K562 (cell line): ENCODE measurements at regions not wholly inside any gene's neighbourhood (a gene's known extent, or its start where the extent isn't known, plus 50 kb on each side); places are given as distances from the start of the nearest gene placed in this dataset.

Experiments
- ATAC-seq: fragments of 200-7000 bp; cut with Tn5 transposase; 3 replicates; pipeline ENCODE4 v1.9.1; 2020; ENCODE audit warnings: moderate library complexity
- BruUV-seq: library from RNA; stranded (reverse); fragments of 400-500 nt; replicated peaks from 2 replicates; lab custom pipeline; 2021; lab: Mats Ljungman, UMichigan
- CTCF ChIA-PET: fragments of 300-600 bp; formaldehyde crosslinking; extraction: SDS; loops from one replicate; lab custom pipeline; 2021; ENCODE audit warnings: low intra/inter-chr PET ratio; lab: Yijun Ruan, JAX
- POLR2A ChIA-PET: fragments of 300-600, 350-650 bp; sonication (Branson Sonifier 250); formaldehyde crosslinking; extraction: SDS; loops from one replicate; lab custom pipeline; 2021; ENCODE audit warnings: antibody characterized with exemption, inconsistent platforms; lab: Yijun Ruan, JAX
- DNase-seq, 4 experiments: peaks; one replicate each; pipeline versions ENCODE4 v3.0.0 to v3.0.0-alpha.2; 2011 to 2018; ENCODE audit warnings: low spot score in 3 of 4, mixed read lengths in 3 of 4; ENCODE audit errors: extremely low read depth in 1 of 4
- FAIRE-seq: peaks from 2 replicates; lab custom pipeline; 2011; peaks lifted over from hg19 to GRCh38; lab: Jason Lieb, UNC
- H2AFZ ChIP-seq: 2 replicates; pipeline ENCODE4 v1.6.0; 2011; ENCODE audit warnings: low read depth, low read length, control low read depth, inconsistent platforms
- H3K27ac ChIP-seq: fragments of 200-600 bp; 3 replicates; pipeline ENCODE4 v1.8.0; 2011; ENCODE audit warnings: low read depth, mild to moderate bottlenecking, control low read depth, inconsistent platforms, low read length, moderate library complexity, mixed read lengths; ENCODE audit errors: extremely low read depth
- H3K27me3 ChIP-seq, 2 experiments: fragments of 300-600 bp in 1 of 2; 2 replicates in 1 of 2; 3 replicates in 1 of 2; pipeline versions ENCODE4 v1.6.0 to v1.8.0; 2011; ENCODE audit warnings: inconsistent platforms in 2 of 2, low read length in 2 of 2, mild to moderate bottlenecking in 1 of 2, mixed read lengths in 1 of 2, moderate library complexity in 1 of 2; ENCODE audit not compliant: control insufficient read depth in 2 of 2, insufficient read depth in 2 of 2
- H3K36me3 ChIP-seq: fragments of 300-600 bp; 3 replicates; pipeline ENCODE4 v1.8.0; 2011; ENCODE audit warnings: mild to moderate bottlenecking, low read length, inconsistent platforms; ENCODE audit not compliant: control insufficient read depth, insufficient read depth
- H3K4me1 ChIP-seq, 2 experiments: fragments of 200-600 bp in 1 of 2; replicated peaks in 1 of 2; 2 replicates in 1 of 2; 3 replicates in 1 of 2; pipeline versions ENCODE4 v1.5.1 to v1.8.0; 2011; ENCODE audit warnings: inconsistent platforms in 2 of 2, low read length in 2 of 2, mild to moderate bottlenecking in 1 of 2, mixed read lengths in 1 of 2, moderate library complexity in 1 of 2; ENCODE audit not compliant: control insufficient read depth in 2 of 2, insufficient read depth in 2 of 2
- H3K4me2 ChIP-seq: 2 replicates; pipeline ENCODE4 v1.6.1; 2011; ENCODE audit warnings: low read length, control low read depth, inconsistent platforms, mixed read lengths; ENCODE audit not compliant: insufficient read depth
- H3K4me3 ChIP-seq: fragments of 200-600 bp; sonication (generic), shearing (Covaris generic); 2 replicates; pipeline ENCODE4 v1.5.1; 2016; ENCODE audit warnings: control low read depth, inconsistent platforms
- H3K79me2 ChIP-seq: fragments of 200-600 bp; 3 replicates; pipeline ENCODE4 v1.8.0; 2011; ENCODE audit warnings: low read length, inconsistent platforms; ENCODE audit not compliant: control insufficient read depth, insufficient read depth
- H3K9ac ChIP-seq, 2 experiments: 2 replicates each; pipeline versions ENCODE4 v1.6.0 to v1.6.1; 2011; ENCODE audit warnings: low read depth in 2 of 2, low read length in 2 of 2, control low read depth in 1 of 2, inconsistent platforms in 1 of 2, mild to moderate bottlenecking in 1 of 2, mixed read lengths in 1 of 2; ENCODE audit not compliant: insufficient read depth in 1 of 2
- H3K9me1 ChIP-seq: one replicate; pipeline ENCODE4 v1.6.0; 2011; ENCODE audit warnings: inconsistent platforms, mild to moderate bottlenecking, low read length, moderate library complexity; ENCODE audit not compliant: control insufficient read depth, insufficient read depth
- H3K9me3 ChIP-seq: replicated peaks from 2 replicates; pipeline ENCODE4 v1.5.1; 2011; ENCODE audit warnings: low read depth, low read length, inconsistent platforms; ENCODE audit not compliant: control insufficient read depth, insufficient read depth
- H4K20me1 ChIP-seq: replicated peaks from 2 replicates; pipeline ENCODE4 v1.6.1; 2011; ENCODE audit warnings: low read length, inconsistent platforms, mixed read lengths; ENCODE audit not compliant: control insufficient read depth, insufficient read depth
- C11orf30 ChIP-seq: fragments of 450-650 bp; IDR thresholded peaks from 2 replicates; pipeline ENCODE4 v1.6.1; 2016; ENCODE audit warnings: low read depth, mild to moderate bottlenecking
- HNRNPH1 ChIP-seq: fragments of 200-400 bp; formaldehyde crosslinking; optimal IDR thresholded peaks from 2 replicates; pipeline ENCODE3; 2017; ENCODE audit warnings: low read depth, mild to moderate bottlenecking, low read length, moderate library complexity
- KLF16 ChIP-seq: IDR thresholded peaks from 2 replicates; pipeline ENCODE4 v1.6.1; 2016; ENCODE audit warnings: antibody characterized with exemption
- MAFG ChIP-seq: fragments of 450-650 bp; conservative IDR thresholded peaks from 2 replicates; pipeline ENCODE4 v1.6.1; 2016; ENCODE audit warnings: missing genetic modification characterization, missing compliant biosample characterization
- ZNF134 ChIP-seq: fragments of 250-450 bp; sonication (Bioruptor Pico); conservative IDR thresholded peaks from 2 replicates; pipeline ENCODE4 v1.4.0; 2020
- ZNF384 ChIP-seq: IDR thresholded peaks from 2 replicates; pipeline ENCODE4 v1.6.1; 2012; ENCODE audit warnings: low read depth, low read length, improper control_type of control experiment
- ZNF57 ChIP-seq: fragments of 450-650 bp; formaldehyde crosslinking; IDR thresholded peaks from 2 replicates; pipeline ENCODE4 v1.4.0; 2020; ENCODE audit warnings: mild to moderate bottlenecking, moderate library complexity
- WGBS: fragments of 100-300 bp; shearing (Covaris generic); methylation state at CpG from one replicate; pipeline ENCODE4 v1.1.6; 2016; ENCODE audit warnings: low coverage, mixed read lengths; ENCODE audit not compliant: insufficient coverage; ENCODE audit errors: missing lambda C conversion rate; 5-methylcytosine and 5-hydroxymethylcytosine counted together
- in situ Hi-C: fragments of 300-500 bp; cut with MboI; formaldehyde crosslinking; loops from 4 replicates; pipeline ENCODE4 v1.15.0; 2018; ENCODE audit warnings: inconsistent platforms, mixed read lengths
- intact Hi-C: fragments of 100-400 bp; cut with micrococcal nuclease; formaldehyde crosslinking; loops from 2 replicates; pipeline ENCODE4 v1.14.2; 2022
- TF ChIP-seq, protein P1 (sequence below): fragments of 150-350 bp; conservative IDR thresholded peaks from 2 replicates; pipeline ENCODE4 v1.6.1; 2014; ENCODE audit warnings: low read length

- CTCF ChIA-PET, result no interaction called here
- Histone ChIP-seq H3K9me1 (no peaks in the 10 kb centered on the region), H3K9ac (no peak overlapping the region), H3K79me2 (no peaks in the 10 kb centered on the region), H3K27ac (no peak overlapping the region), H3K4me3 (no peak overlapping the region), H3K4me1 (no peaks in the 10 kb centered on the region), H3K4me2 (no peak overlapping the region), H4K20me1 (no peaks in the 10 kb centered on the region), H2AFZ (no peak overlapping the region), H3K9me3 (no peaks in the 10 kb centered on the region), H3K36me3 (no peaks in the 10 kb centered on the region), H3K27me3 (no peaks in the 10 kb centered on the region; a peak in 1 of 5 replicates)
- no peak for ATAC-seq
- 0 out of 2 replicates have a peak, but pooled peaks have one; percentile 51 for TF ChIP-seq ZNF134 (CRISPR knock-in tag)
- TF ChIP-seq, protein P1, sequence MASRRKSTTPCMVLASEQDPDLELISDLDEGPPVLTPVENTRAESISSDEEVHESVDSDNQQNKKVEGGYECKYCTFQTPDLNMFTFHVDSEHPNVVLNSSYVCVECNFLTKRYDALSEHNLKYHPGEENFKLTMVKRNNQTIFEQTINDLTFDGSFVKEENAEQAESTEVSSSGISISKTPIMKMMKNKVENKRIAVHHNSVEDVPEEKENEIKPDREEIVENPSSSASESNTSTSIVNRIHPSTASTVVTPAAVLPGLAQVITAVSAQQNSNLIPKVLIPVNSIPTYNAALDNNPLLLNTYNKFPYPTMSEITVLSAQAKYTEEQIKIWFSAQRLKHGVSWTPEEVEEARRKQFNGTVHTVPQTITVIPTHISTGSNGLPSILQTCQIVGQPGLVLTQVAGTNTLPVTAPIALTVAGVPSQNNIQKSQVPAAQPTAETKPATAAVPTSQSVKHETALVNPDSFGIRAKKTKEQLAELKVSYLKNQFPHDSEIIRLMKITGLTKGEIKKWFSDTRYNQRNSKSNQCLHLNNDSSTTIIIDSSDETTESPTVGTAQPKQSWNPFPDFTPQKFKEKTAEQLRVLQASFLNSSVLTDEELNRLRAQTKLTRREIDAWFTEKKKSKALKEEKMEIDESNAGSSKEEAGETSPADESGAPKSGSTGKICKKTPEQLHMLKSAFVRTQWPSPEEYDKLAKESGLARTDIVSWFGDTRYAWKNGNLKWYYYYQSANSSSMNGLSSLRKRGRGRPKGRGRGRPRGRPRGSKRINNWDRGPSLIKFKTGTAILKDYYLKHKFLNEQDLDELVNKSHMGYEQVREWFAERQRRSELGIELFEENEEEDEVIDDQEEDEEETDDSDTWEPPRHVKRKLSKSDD, result no peak
- no peak for DNase-seq
- FAIRE-seq, result no peak
- BruUV-seq, result no TSS peak
- in situ Hi-C loops (no loop called here), intact Hi-C loops (no loop called here)
- 0% methylated on average over 1 of the region's 2 CpGs for WGBS
- POLR2A ChIA-PET, result no interaction called here
Measured at GRCh38 chr13:59445812-59446211, 717.9 kb downstream of the DIAPH3 start.

DNA sequence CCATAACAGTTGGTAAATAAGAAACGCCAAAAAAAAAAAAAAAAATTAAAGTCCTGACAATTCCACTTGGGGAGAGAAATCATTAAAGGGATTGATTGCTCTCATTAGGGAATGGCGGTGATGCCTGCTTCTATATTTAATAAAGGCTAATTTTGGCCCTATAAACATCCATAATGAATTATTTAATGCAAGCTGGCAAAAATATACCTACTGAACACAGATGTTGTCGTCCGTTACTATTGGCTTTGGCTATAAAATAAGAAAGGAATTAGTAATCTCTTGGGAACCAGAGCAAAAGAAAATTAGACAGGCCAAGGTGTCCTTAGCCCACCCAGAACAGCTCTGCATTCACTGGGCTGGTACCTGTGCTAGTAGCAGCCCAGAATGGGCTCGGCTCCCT is 717.3 kb downstream of the DIAPH3 start:
- in situ Hi-C loops (no loop called here), intact Hi-C loops (no loop called here)
- ChIA-PET POLR2A (no interaction called here), CTCF (no interaction called here)
- no peaks in the 10 kb centered on the region for H3K79me2 ChIP-seq
- no peaks in the 10 kb centered on the region for H3K36me3 ChIP-seq
- 0% methylated on average over 4 of the region's 5 CpGs for WGBS
- DNase-seq, result no peak
- no peak overlapping the region for H3K9ac ChIP-seq
- no peak for FAIRE-seq
- H3K9me1 ChIP-seq, result no peaks in the 10 kb centered on the region
- no peak overlapping the region for H3K4me3 ChIP-seq
- no peaks in the 10 kb centered on the region for H4K20me1 ChIP-seq
- BruUV-seq, result no TSS peak
- no peak overlapping the region for H2AFZ ChIP-seq
- no peak overlapping the region for H3K27ac ChIP-seq
- no peak for ATAC-seq
- H3K9me3 ChIP-seq, result no peaks in the 10 kb centered on the region
- no peaks in the 10 kb centered on the region; a peak in 1 of 5 replicates for H3K27me3 ChIP-seq
- no peak overlapping the region for H3K4me2 ChIP-seq
- no peaks in the 10 kb centered on the region for H3K4me1 ChIP-seq
- TF ChIP-seq ZNF384 (no peak), KLF16 (no peak), C11orf30 (peak; percentile 30; the same call in 1 of the 2 replicates), ZNF57 (CRISPR knock-in tag) (no peak), HNRNPH1 (no peak), MAFG (0 out of 2 replicates have a peak, but pooled peaks have one; percentile 22)
- TF ChIP-seq, all 486 proteins: peak for 2
